Neural crest cell (in vitro differentiated cells): ENCODE measurements at regions not wholly inside any gene's neighbourhood (a gene's known extent, or its start where the extent isn't known, plus 50 kb on each side); places are given as distances from the start of the nearest gene placed in this dataset.

Experiments used
- DNase-seq: peaks from one replicate; pipeline ENCODE4 v3.0.0; 2021; ENCODE audit warnings: low read depth, mixed read lengths, low spot score
- H3K27ac Mint-ChIP-seq: one replicate; pipeline ENCODE4 v1.8.0; 2021; ENCODE audit warnings: mild to moderate bottlenecking, mixed read lengths; ENCODE audit not compliant: unreplicated experiment
- H3K27me3 Mint-ChIP-seq: 2 replicates; pipeline ENCODE4 v1.8.0; 2021; ENCODE audit warnings: low read depth, mild to moderate bottlenecking, mixed read lengths
- H3K36me3 Mint-ChIP-seq: 2 replicates; pipeline ENCODE4 v1.8.0; 2021; ENCODE audit warnings: low read depth, mild to moderate bottlenecking, mixed read lengths
- H3K4me1 Mint-ChIP-seq: 2 replicates; pipeline ENCODE4 v1.8.0; 2021; ENCODE audit warnings: mixed read lengths
- H3K4me3 Mint-ChIP-seq: one replicate; pipeline ENCODE4 v1.8.0; 2021; ENCODE audit warnings: mild to moderate bottlenecking, mixed read lengths
- H3K9me3 Mint-ChIP-seq: 2 replicates; pipeline ENCODE4 v1.8.0; 2021; ENCODE audit warnings: mixed read lengths
- CTCF ChIP-seq: fragments of 200-600 bp; sonication (generic); conservative IDR thresholded peaks from 2 replicates; pipeline ENCODE4 v1.5.0; 2021; ENCODE audit warnings: antibody characterized with exemption, mild to moderate bottlenecking

- Mint-ChIP-seq H3K27ac (no peak overlapping the region), H3K36me3 (no peaks in the 10 kb centered on the region), H3K27me3 (no peaks in the 10 kb centered on the region), H3K4me3 (no peak overlapping the region), H3K4me1 (no peaks in the 10 kb centered on the region), H3K9me3 (no peaks in the 10 kb centered on the region)
- DNase-seq, result no peak
- no peak for TF ChIP-seq CTCF
These were observed 726.1 kb downstream of the SORCS1 start for GRCh38 chr10:106438386-106438785.

- no peaks in the 10 kb centered on the region for H3K36me3 Mint-ChIP-seq
- no peak overlapping the region for H3K27ac Mint-ChIP-seq
- no peak overlapping the region for H3K4me3 Mint-ChIP-seq
- no peak for DNase-seq
- no peaks in the 10 kb centered on the region for H3K9me3 Mint-ChIP-seq
- H3K27me3 Mint-ChIP-seq, result no peaks in the 10 kb centered on the region
- TF ChIP-seq CTCF, result no peak
- no peaks in the 10 kb centered on the region for H3K4me1 Mint-ChIP-seq
These were observed 728.3 kb downstream of the SORCS1 start for GRCh38 chr10:106436123-106436715.

DNA sequence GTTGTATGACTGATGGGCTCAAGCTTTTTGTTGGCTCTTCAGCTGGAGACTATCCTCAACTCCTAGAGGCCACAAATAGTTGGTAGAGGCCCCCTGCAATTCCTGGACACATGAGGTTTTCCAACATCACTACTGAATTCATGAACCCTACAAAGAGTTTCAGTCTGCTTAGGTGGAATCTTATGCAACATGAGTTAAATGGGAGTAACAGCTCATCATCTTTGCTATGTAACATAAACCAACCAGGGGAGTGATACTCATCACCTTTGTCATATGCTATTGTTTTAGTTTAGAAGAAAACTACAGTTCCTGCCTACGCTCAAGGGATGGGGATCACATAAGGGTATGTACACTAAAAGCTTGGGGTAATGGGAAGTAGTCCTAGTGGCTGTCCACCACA is 729.4 kb downstream of the SORCS1 start:
- Mint-ChIP-seq H3K27ac (no peak overlapping the region), H3K4me3 (no peak overlapping the region), H3K36me3 (no peaks in the 10 kb centered on the region), H3K9me3 (no peaks in the 10 kb centered on the region), H3K27me3 (no peaks in the 10 kb centered on the region), H3K4me1 (no peaks in the 10 kb centered on the region)
- no peak for TF ChIP-seq CTCF
- no peak for DNase-seq

DNA sequence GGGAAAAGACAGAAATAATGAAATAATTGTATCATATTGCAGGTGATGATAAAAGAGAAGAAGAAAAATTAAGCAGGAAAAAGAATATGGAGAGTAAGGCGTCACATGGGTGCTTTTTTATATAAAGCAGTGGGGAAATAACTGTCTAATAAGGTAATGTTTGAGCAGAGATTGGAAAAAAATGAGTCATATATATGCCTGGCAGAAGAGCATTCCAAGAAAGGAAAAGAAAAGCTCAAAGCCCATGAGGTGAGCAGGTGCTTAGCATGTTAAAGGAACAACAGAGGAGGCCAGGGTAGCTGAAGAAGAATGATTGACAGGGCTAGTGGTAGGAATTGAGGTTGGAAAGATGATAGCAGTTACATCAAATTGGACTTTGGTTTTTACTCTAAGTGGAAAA is 739.5 kb downstream of the SORCS1 start:
- Mint-ChIP-seq H3K36me3 (no peaks in the 10 kb centered on the region), H3K27me3 (no peaks in the 10 kb centered on the region), H3K9me3 (no peaks in the 10 kb centered on the region), H3K4me1 (no peaks in the 10 kb centered on the region), H3K27ac (no peak overlapping the region), H3K4me3 (no peak overlapping the region)
- DNase-seq, result no peak
- no peak for TF ChIP-seq CTCF

- Mint-ChIP-seq H3K9me3 (no peaks in the 10 kb centered on the region), H3K27me3 (no peaks in the 10 kb centered on the region), H3K36me3 (no peaks in the 10 kb centered on the region), H3K27ac (no peak overlapping the region), H3K4me3 (no peak overlapping the region), H3K4me1 (no peaks in the 10 kb centered on the region)
- no peak for TF ChIP-seq CTCF
- DNase-seq, result no peak
These were observed 740.5 kb downstream of the SORCS1 start for GRCh38 chr10:106424054-106424453.

DNA sequence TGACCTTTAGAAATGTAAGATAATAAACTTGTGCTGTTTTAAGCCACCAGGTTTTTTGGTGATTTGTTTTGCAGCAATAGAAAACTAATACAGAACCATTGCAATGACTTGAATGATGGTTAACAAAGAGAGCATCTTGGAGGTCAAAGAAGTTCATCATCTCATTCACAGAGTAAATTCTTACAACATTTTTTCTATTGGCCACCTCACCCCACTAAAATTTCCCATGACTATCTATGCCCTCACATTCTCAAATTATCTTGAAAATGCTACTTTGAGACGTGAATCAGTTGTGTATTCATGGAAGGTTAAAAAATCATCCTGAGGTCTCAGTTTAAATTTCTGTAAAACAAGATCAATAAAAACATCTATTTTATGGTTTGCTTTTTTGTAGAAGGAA is 754.2 kb downstream of the SORCS1 start:
- no peak for TF ChIP-seq CTCF
- Mint-ChIP-seq H3K36me3 (no peaks in the 10 kb centered on the region), H3K4me3 (no peak overlapping the region)

More for the DNA sequence above, 754.2 kb downstream of the SORCS1 start:
- H3K27ac Mint-ChIP-seq, result no peak overlapping the region
- no peaks in the 10 kb centered on the region for H3K4me1 Mint-ChIP-seq
- no peak for DNase-seq
- H3K27me3 Mint-ChIP-seq, result no peaks in the 10 kb centered on the region
- no peaks in the 10 kb centered on the region for H3K9me3 Mint-ChIP-seq
